AG09309 (cell line): ENCODE measurements at regions not wholly inside any gene's neighbourhood (a gene's known extent, or its start where the extent isn't known, plus 50 kb on each side); places are given as distances from the start of the nearest gene placed in this dataset.

Experiments
- DNase-seq: peaks from one replicate; pipeline ENCODE4 v3.0.0-alpha.2; 2010; ENCODE audit warnings: low read depth
- H3K4me3 ChIP-seq: 2 replicates; pipeline ENCODE4 v1.5.1; 2011; ENCODE audit warnings: mild to moderate bottlenecking, low read depth, low read length, moderate library complexity; ENCODE audit not compliant: control insufficient read depth
- CTCF ChIP-seq: IDR thresholded peaks from 2 replicates; pipeline ENCODE4 v1.5.1; 2011; ENCODE audit warnings: mild to moderate bottlenecking, low read depth, low read length, inconsistent platforms; ENCODE audit not compliant: insufficient read depth, control insufficient read depth; ENCODE audit errors: missing control alignments

- DNase-seq = no peak
These were observed 58.8 kb upstream of the MKLN1 start for GRCh38 chr7:131268906-131269305.

GRCh38 chr7:131272086-131272485 lies 55.6 kb upstream of the MKLN1 start:
- TF ChIP-seq CTCF = no peak
- no peak overlapping the region for H3K4me3 ChIP-seq
- DNase-seq = no peak

More at GRCh38 chr7:131268906-131269305, 58.8 kb upstream of the MKLN1 start:
- TF ChIP-seq CTCF = no peak
- no peak overlapping the region for H3K4me3 ChIP-seq

- no peak for DNase-seq
- no peak overlapping the region for H3K4me3 ChIP-seq
- TF ChIP-seq CTCF = no peak
These were observed 52.7 kb upstream of the MKLN1 start for GRCh38 chr7:131274986-131275385.

DNA sequence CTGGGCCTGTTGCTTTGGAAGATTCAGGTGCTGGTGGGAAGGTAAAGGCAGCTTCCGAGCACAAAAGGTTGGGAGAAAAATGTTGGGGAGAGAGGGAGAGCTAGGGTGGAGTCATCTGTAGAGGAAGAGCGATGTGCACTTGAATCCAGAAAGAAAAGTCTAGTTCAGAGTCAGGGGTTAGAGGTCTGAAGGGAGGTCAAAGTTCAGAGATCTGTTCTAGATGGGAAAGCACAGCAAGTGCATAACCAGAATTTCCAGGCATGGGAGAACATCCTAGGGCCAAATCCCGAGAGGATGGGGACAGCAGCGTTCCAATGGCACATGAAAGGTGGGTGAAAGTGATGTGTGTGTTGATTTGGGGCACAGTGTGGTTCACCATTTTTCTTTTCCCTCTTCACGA lies 51.5 kb upstream of the MKLN1 start:
- DNase-seq = no peak
- H3K4me3 ChIP-seq = no peak overlapping the region
- no peak for TF ChIP-seq CTCF

- DNase-seq = no peak
- H3K4me3 ChIP-seq = no peak overlapping the region
- no peak for TF ChIP-seq CTCF
These were observed 50.9 kb upstream of the MKLN1 start for GRCh38 chr7:131276748-131277147.
